OCI-LY1 (cell line): ENCODE measurements at regions not wholly inside any gene's neighbourhood (a gene's known extent, or its start where the extent isn't known, plus 50 kb on each side); places are given as distances from the start of the nearest gene placed in this dataset.

ENCODE experiments used
- H2AFZ ChIP-seq: fragments of 200-600 bp; sonication (generic), shearing (Covaris generic); 2 replicates; pipeline ENCODE4 v1.6.0; 2014; ENCODE audit warnings: antibody characterized with exemption, mild to moderate bottlenecking, low read length
- H3F3A ChIP-seq: fragments of 200-600 bp; sonication (generic), shearing (Covaris generic); 2 replicates; pipeline ENCODE4 v1.6.0; 2014; ENCODE audit warnings: mild to moderate bottlenecking, antibody characterized with exemption, low read length, moderate library complexity; ENCODE audit not compliant: insufficient read depth
- H3K27ac ChIP-seq: fragments of 200-600 bp; sonication (generic); 2 replicates; pipeline ENCODE4 v1.5.1; 2014; ENCODE audit warnings: low read length, mixed run types, mild to moderate bottlenecking, low read depth; ENCODE audit not compliant: poor library complexity, severe bottlenecking
- H3K27me3 ChIP-seq: fragments of 200-600 bp; sonication (generic); 2 replicates; pipeline ENCODE4 v1.6.0; 2014; ENCODE audit warnings: antibody characterized with exemption, mild to moderate bottlenecking, low read length, moderate library complexity; ENCODE audit not compliant: insufficient read depth
- H3K36me3 ChIP-seq: fragments of 200-600 bp; sonication (generic); 2 replicates; pipeline ENCODE4 v1.6.1; 2014; ENCODE audit warnings: mild to moderate bottlenecking, antibody characterized with exemption, low read length, moderate library complexity, mixed read lengths; ENCODE audit not compliant: insufficient read depth
- H3K4me1 ChIP-seq: fragments of 200-600 bp; sonication (generic); 2 replicates; pipeline ENCODE4 v1.5.1; 2014; ENCODE audit warnings: mild to moderate bottlenecking, low read length, moderate library complexity; ENCODE audit not compliant: insufficient read depth, severe bottlenecking
- H3K4me2 ChIP-seq: fragments of 200-600 bp; sonication (generic), shearing (Covaris generic); 2 replicates; pipeline ENCODE4 v1.6.1; 2014; ENCODE audit warnings: low read length
- H3K4me3 ChIP-seq: fragments of 200-600 bp; sonication (generic); 2 replicates; pipeline ENCODE4 v1.5.1; 2014; ENCODE audit warnings: low read length, low read depth, mild to moderate bottlenecking, mixed read lengths; ENCODE audit not compliant: poor library complexity, severe bottlenecking
- H3K79me2 ChIP-seq: fragments of 200-600 bp; shearing (Covaris generic); 2 replicates; pipeline ENCODE4 v1.6.1; 2016; ENCODE audit warnings: mixed run types, low read length, mixed read lengths; ENCODE audit not compliant: insufficient read depth
- H3K9ac ChIP-seq: fragments of 200-600 bp; sonication (generic), shearing (Covaris generic); 2 replicates; pipeline ENCODE4 v1.6.1; 2014; ENCODE audit warnings: mild to moderate bottlenecking, low read length, mixed read lengths
- H3K9me2 ChIP-seq: fragments of 200-600 bp; sonication (generic), shearing (Covaris generic); 2 replicates; pipeline ENCODE4 v1.6.1; 2014; ENCODE audit warnings: low read depth, mild to moderate bottlenecking, low read length, mixed read lengths
- H3K9me3 ChIP-seq: fragments of 200-600 bp; shearing (Covaris generic); 2 replicates; pipeline ENCODE4 v1.6.1; 2014; ENCODE audit warnings: low read length, mixed read lengths
- H4K20me1 ChIP-seq: fragments of 200-600 bp; sonication (generic), shearing (Covaris generic); 2 replicates; pipeline ENCODE4 v1.6.0; 2016; ENCODE audit warnings: mild to moderate bottlenecking, low read length; ENCODE audit not compliant: insufficient read depth
- EZH2 ChIP-seq: fragments of 200-600 bp; sonication (generic), shearing (Covaris generic); IDR thresholded peaks from 2 replicates; pipeline ENCODE4 v1.8.0; 2017; ENCODE audit warnings: borderline replicate concordance, mixed run types, mild to moderate bottlenecking, antibody characterized with exemption, low read length, moderate library complexity, mixed read lengths
- TF ChIP-seq, protein P1 (sequence below): fragments of 200-600 bp; sonication (generic), shearing (Covaris generic); IDR thresholded peaks from 2 replicates; pipeline ENCODE4 v1.5.1; 2017; ENCODE audit warnings: mild to moderate bottlenecking, antibody characterized with exemption, low read length, moderate library complexity, mixed read lengths

GRCh38 chr1:191452586-191452985 is 705.7 kb upstream of the RGS18 start:
- Histone ChIP-seq H3K4me1 (no peaks in the 10 kb centered on the region), H3K27me3 (no peaks in the 10 kb centered on the region), H3K9me2 (no peaks in the 10 kb centered on the region), H3F3A (no peaks in the 10 kb centered on the region), H2AFZ (no peak overlapping the region), H3K79me2 (no peaks in the 10 kb centered on the region), H4K20me1 (no peaks in the 10 kb centered on the region), H3K9ac (no peak overlapping the region), H3K36me3 (no peaks in the 10 kb centered on the region), H3K4me3 (no peak overlapping the region), H3K27ac (no peak overlapping the region), H3K4me2 (no peak overlapping the region), H3K9me3 (no peaks in the 10 kb centered on the region)
- no peak for TF ChIP-seq EZH2
- TF ChIP-seq, protein P1, sequence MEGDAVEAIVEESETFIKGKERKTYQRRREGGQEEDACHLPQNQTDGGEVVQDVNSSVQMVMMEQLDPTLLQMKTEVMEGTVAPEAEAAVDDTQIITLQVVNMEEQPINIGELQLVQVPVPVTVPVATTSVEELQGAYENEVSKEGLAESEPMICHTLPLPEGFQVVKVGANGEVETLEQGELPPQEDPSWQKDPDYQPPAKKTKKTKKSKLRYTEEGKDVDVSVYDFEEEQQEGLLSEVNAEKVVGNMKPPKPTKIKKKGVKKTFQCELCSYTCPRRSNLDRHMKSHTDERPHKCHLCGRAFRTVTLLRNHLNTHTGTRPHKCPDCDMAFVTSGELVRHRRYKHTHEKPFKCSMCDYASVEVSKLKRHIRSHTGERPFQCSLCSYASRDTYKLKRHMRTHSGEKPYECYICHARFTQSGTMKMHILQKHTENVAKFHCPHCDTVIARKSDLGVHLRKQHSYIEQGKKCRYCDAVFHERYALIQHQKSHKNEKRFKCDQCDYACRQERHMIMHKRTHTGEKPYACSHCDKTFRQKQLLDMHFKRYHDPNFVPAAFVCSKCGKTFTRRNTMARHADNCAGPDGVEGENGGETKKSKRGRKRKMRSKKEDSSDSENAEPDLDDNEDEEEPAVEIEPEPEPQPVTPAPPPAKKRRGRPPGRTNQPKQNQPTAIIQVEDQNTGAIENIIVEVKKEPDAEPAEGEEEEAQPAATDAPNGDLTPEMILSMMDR: no peak

DNA sequence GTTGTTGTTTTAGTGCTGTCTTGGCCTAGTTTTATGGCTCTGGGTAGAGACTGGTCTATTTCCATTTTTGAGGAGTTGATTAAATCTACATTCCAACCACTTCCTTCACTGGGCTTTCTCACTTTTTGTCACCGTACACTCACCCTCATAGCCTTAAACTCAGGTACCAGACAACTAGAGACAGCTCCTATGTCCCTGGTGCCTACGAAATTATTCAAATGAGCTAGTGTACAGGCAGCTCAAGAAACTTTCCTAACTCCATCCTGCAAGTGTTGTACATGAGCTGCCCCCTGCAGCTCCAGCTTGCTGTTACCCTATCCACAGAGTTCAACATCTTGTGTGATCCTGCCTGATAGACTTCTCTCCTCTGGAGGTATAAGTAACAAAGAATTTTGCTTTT is 704.8 kb upstream of the RGS18 start:
- H3K27me3 ChIP-seq: no peaks in the 10 kb centered on the region
- no peaks in the 10 kb centered on the region for H3K9me2 ChIP-seq
- H3K4me2 ChIP-seq: no peak overlapping the region
- H3K9me3 ChIP-seq: no peaks in the 10 kb centered on the region
- TF ChIP-seq, protein P1: no peak
- no peak for TF ChIP-seq EZH2
- H3K4me3 ChIP-seq: no peak overlapping the region
- H2AFZ ChIP-seq: no peak overlapping the region
- H3K27ac ChIP-seq: no peak overlapping the region
- H4K20me1 ChIP-seq: no peaks in the 10 kb centered on the region
- no peak overlapping the region for H3K9ac ChIP-seq
- H3K79me2 ChIP-seq: no peaks in the 10 kb centered on the region
- no peaks in the 10 kb centered on the region for H3K36me3 ChIP-seq
- no peaks in the 10 kb centered on the region for H3K4me1 ChIP-seq
- no peaks in the 10 kb centered on the region for H3F3A ChIP-seq

- H3K79me2 ChIP-seq: no peaks in the 10 kb centered on the region
- H3K4me1 ChIP-seq: no peaks in the 10 kb centered on the region
- 0 out of 2 replicates have a peak, but pooled peaks cover 3% of the 10 kb centered on the region for H3F3A ChIP-seq
- no peak overlapping the region for H3K4me3 ChIP-seq
- H2AFZ ChIP-seq: no peak overlapping the region
- no peaks in the 10 kb centered on the region for H3K27me3 ChIP-seq
- TF ChIP-seq EZH2: no peak
- TF ChIP-seq, protein P1: no peak
- H3K9ac ChIP-seq: no peak overlapping the region
- no peaks in the 10 kb centered on the region for H3K9me3 ChIP-seq
- H3K9me2 ChIP-seq: no peaks in the 10 kb centered on the region
- no peak overlapping the region for H3K4me2 ChIP-seq
- no peaks in the 10 kb centered on the region for H4K20me1 ChIP-seq
- H3K27ac ChIP-seq: no peak overlapping the region
- no peaks in the 10 kb centered on the region for H3K36me3 ChIP-seq
These were observed 700.4 kb upstream of the RGS18 start for GRCh38 chr1:191457889-191458288.
